ENCODE measurements at regions not wholly inside any gene's neighbourhood (a gene's known extent, or its start where the extent isn't known, plus 50 kb on each side); places are given as distances from the start of the nearest gene placed in this dataset.
"Not testable (repeated sequence)": the region's sequence is repeated elsewhere in the genome, so short reads cannot be mapped to it uniquely, and the experiment has no call there.

DNA sequence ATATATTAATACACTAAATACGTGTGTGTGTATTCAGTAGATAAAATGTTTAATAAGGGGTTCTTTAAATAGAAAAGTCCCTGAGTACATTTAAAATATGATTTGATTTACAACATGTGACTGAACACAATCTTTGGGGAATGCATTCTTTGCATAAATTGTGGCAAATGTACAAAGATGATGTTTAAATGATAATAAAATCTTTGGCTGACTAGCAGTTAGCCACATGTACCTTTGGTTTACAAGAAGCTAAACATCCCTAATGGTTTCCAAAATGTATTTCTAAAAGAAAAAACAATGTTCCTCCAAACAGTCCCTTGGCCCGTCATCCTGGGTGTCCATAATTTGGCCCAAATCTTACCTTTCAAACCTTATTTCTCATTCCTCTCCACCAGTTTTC is 106.4 kb upstream of the MARK1 start:
- ChIA-PET CTCF (no interaction called here), POLR2A (no interaction called here)
- no peak for DNase-seq (ENCODE audit: low read depth, low spot score)

DNA sequence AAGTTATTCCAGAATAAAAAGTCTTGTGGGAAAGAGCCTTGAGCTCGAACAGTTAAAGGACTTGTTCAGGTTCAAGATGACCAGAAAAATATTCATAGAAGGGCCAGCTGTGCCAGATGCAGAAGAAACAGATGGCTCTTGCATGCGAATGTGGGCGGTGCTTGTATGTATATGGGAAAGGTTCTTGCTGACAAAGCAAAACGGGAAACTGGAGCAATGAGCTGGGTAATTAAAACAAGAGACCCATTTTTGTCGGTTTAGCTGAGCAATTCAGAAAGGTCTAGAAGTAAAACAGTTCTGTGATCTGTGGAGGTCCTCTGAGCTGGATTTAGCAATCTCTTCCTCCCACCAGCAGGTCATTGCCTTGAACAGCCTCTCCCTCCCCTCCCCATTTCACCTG is 107.2 kb upstream of the MARK1 start:
- Histone ChIP-seq H3K4me3 (ENCODE audit: low read depth, low read length) (no peak overlapping the region), H3K27ac (ENCODE audit: low read depth, low read length) (no peak overlapping the region), H3K9me3 (ENCODE audit: control insufficient read depth, insufficient read depth, low read length) (no peaks in the 10 kb centered on the region), H3K27me3 (ENCODE audit: control insufficient read depth, insufficient read depth, low read length) (no peaks in the 10 kb centered on the region)
- ChIA-PET POLR2A (no interaction called here), CTCF (no interaction called here)
- TF ChIP-seq, protein P1, sequence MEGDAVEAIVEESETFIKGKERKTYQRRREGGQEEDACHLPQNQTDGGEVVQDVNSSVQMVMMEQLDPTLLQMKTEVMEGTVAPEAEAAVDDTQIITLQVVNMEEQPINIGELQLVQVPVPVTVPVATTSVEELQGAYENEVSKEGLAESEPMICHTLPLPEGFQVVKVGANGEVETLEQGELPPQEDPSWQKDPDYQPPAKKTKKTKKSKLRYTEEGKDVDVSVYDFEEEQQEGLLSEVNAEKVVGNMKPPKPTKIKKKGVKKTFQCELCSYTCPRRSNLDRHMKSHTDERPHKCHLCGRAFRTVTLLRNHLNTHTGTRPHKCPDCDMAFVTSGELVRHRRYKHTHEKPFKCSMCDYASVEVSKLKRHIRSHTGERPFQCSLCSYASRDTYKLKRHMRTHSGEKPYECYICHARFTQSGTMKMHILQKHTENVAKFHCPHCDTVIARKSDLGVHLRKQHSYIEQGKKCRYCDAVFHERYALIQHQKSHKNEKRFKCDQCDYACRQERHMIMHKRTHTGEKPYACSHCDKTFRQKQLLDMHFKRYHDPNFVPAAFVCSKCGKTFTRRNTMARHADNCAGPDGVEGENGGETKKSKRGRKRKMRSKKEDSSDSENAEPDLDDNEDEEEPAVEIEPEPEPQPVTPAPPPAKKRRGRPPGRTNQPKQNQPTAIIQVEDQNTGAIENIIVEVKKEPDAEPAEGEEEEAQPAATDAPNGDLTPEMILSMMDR (IDR thresholded peaks at IDR 0.05; ENCODE audit: low read depth, low read length), result no peak
- DNase-seq (ENCODE audit: low read depth, low spot score), result no peak

More for the DNA sequence above, 106.4 kb upstream of the MARK1 start:
- TF ChIP-seq, protein P1 (IDR thresholded peaks at IDR 0.05; ENCODE audit: low read depth, low read length), result no peak
- Histone ChIP-seq H3K4me3 (ENCODE audit: low read depth, low read length) (no peak overlapping the region), H3K27ac (ENCODE audit: low read depth, low read length) (no peak overlapping the region), H3K27me3 (ENCODE audit: control insufficient read depth, insufficient read depth, low read length) (no peaks in the 10 kb centered on the region), H3K9me3 (ENCODE audit: control insufficient read depth, insufficient read depth, low read length) (no peaks in the 10 kb centered on the region)

- CTCF ChIA-PET, result not testable (repeated sequence)
These were observed 115.6 kb upstream of the MARK1 start for GRCh38 chr1:220412382-220412781.

DNA sequence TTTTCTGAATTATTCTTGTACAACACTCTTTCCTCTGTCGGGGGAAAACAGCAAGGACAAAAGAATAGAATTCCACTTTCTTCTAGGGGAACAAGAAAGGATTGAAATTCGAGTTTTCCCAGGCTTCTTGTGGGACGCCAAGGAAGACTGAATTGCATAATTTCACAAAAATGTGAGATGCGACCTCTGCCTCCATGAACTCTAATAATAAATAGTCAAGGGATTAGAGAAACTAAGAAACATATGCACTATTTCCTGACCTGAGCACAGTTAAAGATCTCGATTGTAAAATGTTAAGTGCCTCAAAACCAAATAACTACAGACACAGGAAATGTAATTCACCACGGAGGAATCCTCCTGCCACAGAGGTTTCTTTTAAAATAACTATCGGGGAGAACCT is 117.3 kb upstream of the MARK1 start:
- TF ChIP-seq, protein P1 (IDR thresholded peaks at IDR 0.05; ENCODE audit: low read depth, low read length), result no peak
- H3K9me3 ChIP-seq (ENCODE audit: control insufficient read depth, insufficient read depth, low read length), result no peaks in the 10 kb centered on the region
- no peak for DNase-seq (ENCODE audit: low read depth, low spot score)
- H3K27ac ChIP-seq (ENCODE audit: low read depth, low read length), result no peak overlapping the region
- no peak overlapping the region for H3K4me3 ChIP-seq (ENCODE audit: low read depth, low read length)
- ChIA-PET POLR2A (no interaction called here), CTCF (no interaction called here)
- no peaks in the 10 kb centered on the region for H3K27me3 ChIP-seq (ENCODE audit: control insufficient read depth, insufficient read depth, low read length)

More at GRCh38 chr1:220412382-220412781, 115.6 kb upstream of the MARK1 start:
- H3K27me3 ChIP-seq (ENCODE audit: control insufficient read depth, insufficient read depth, low read length); POLR2A ChIA-PET; DNase-seq (ENCODE audit: low read depth, low spot score); H3K9me3 ChIP-seq (ENCODE audit: control insufficient read depth, insufficient read depth, low read length); H3K27ac ChIP-seq (ENCODE audit: low read depth, low read length); H3K4me3 ChIP-seq (ENCODE audit: low read depth, low read length): not testable (repeated sequence)

- H3K27ac ChIP-seq (ENCODE audit: low read depth, low read length), result no peak overlapping the region
- ChIA-PET POLR2A (no interaction called here), CTCF (no interaction called here)
- H3K9me3 ChIP-seq (ENCODE audit: control insufficient read depth, insufficient read depth, low read length), result no peaks in the 10 kb centered on the region
- no peaks in the 10 kb centered on the region for H3K27me3 ChIP-seq (ENCODE audit: control insufficient read depth, insufficient read depth, low read length)
- no peak overlapping the region for H3K4me3 ChIP-seq (ENCODE audit: low read depth, low read length)
- no peak for DNase-seq (ENCODE audit: low read depth, low spot score)
- TF ChIP-seq, protein P1 (IDR thresholded peaks at IDR 0.05; ENCODE audit: low read depth, low read length), result no peak
These were observed 118.0 kb upstream of the MARK1 start for GRCh38 chr1:220409771-220410595.

Data from AG04450 (cell line).